K562 (cell line): ENCODE measurements at regions not wholly inside any gene's neighbourhood (a gene's known extent, or its start where the extent isn't known, plus 50 kb on each side); places are given as distances from the start of the nearest gene placed in this dataset.

Source experiments
- ATAC-seq: fragments of 200-7000 bp; cut with Tn5 transposase; 3 replicates; pipeline ENCODE4 v1.9.1; 2020; ENCODE audit warnings: moderate library complexity
- BruUV-seq: library from RNA; stranded (reverse); fragments of 400-500 nt; replicated peaks from 2 replicates; lab custom pipeline; 2021; lab: Mats Ljungman, UMichigan
- CTCF ChIA-PET: fragments of 300-600 bp; formaldehyde crosslinking; extraction: SDS; loops from one replicate; lab custom pipeline; 2021; ENCODE audit warnings: low intra/inter-chr PET ratio; lab: Yijun Ruan, JAX
- POLR2A ChIA-PET: fragments of 300-600, 350-650 bp; sonication (Branson Sonifier 250); formaldehyde crosslinking; extraction: SDS; loops from one replicate; lab custom pipeline; 2021; ENCODE audit warnings: antibody characterized with exemption, inconsistent platforms; lab: Yijun Ruan, JAX
- DNase-seq, 4 experiments: peaks; one replicate each; pipeline versions ENCODE4 v3.0.0 to v3.0.0-alpha.2; 2011 to 2018; ENCODE audit warnings: low spot score in 3 of 4, mixed read lengths in 3 of 4; ENCODE audit errors: extremely low read depth in 1 of 4
- FAIRE-seq: peaks from 2 replicates; lab custom pipeline; 2011; peaks lifted over from hg19 to GRCh38; lab: Jason Lieb, UNC
- H2AFZ ChIP-seq: 2 replicates; pipeline ENCODE4 v1.6.0; 2011; ENCODE audit warnings: low read depth, low read length, control low read depth, inconsistent platforms
- H3K27ac ChIP-seq: fragments of 200-600 bp; 3 replicates; pipeline ENCODE4 v1.8.0; 2011; ENCODE audit warnings: low read depth, mild to moderate bottlenecking, control low read depth, inconsistent platforms, low read length, moderate library complexity, mixed read lengths; ENCODE audit errors: extremely low read depth
- H3K27me3 ChIP-seq, 2 experiments: fragments of 300-600 bp in 1 of 2; 2 replicates in 1 of 2; 3 replicates in 1 of 2; pipeline versions ENCODE4 v1.6.0 to v1.8.0; 2011; ENCODE audit warnings: inconsistent platforms in 2 of 2, low read length in 2 of 2, mild to moderate bottlenecking in 1 of 2, mixed read lengths in 1 of 2, moderate library complexity in 1 of 2; ENCODE audit not compliant: control insufficient read depth in 2 of 2, insufficient read depth in 2 of 2
- H3K36me3 ChIP-seq: fragments of 300-600 bp; 3 replicates; pipeline ENCODE4 v1.8.0; 2011; ENCODE audit warnings: mild to moderate bottlenecking, low read length, inconsistent platforms; ENCODE audit not compliant: control insufficient read depth, insufficient read depth
- H3K4me1 ChIP-seq, 2 experiments: fragments of 200-600 bp in 1 of 2; replicated peaks in 1 of 2; 2 replicates in 1 of 2; 3 replicates in 1 of 2; pipeline versions ENCODE4 v1.5.1 to v1.8.0; 2011; ENCODE audit warnings: inconsistent platforms in 2 of 2, low read length in 2 of 2, mild to moderate bottlenecking in 1 of 2, mixed read lengths in 1 of 2, moderate library complexity in 1 of 2; ENCODE audit not compliant: control insufficient read depth in 2 of 2, insufficient read depth in 2 of 2
- H3K4me2 ChIP-seq: 2 replicates; pipeline ENCODE4 v1.6.1; 2011; ENCODE audit warnings: low read length, control low read depth, inconsistent platforms, mixed read lengths; ENCODE audit not compliant: insufficient read depth
- H3K4me3 ChIP-seq: fragments of 200-600 bp; sonication (generic), shearing (Covaris generic); 2 replicates; pipeline ENCODE4 v1.5.1; 2016; ENCODE audit warnings: control low read depth, inconsistent platforms
- H3K79me2 ChIP-seq: fragments of 200-600 bp; 3 replicates; pipeline ENCODE4 v1.8.0; 2011; ENCODE audit warnings: low read length, inconsistent platforms; ENCODE audit not compliant: control insufficient read depth, insufficient read depth
- H3K9ac ChIP-seq, 2 experiments: 2 replicates each; pipeline versions ENCODE4 v1.6.0 to v1.6.1; 2011; ENCODE audit warnings: low read depth in 2 of 2, low read length in 2 of 2, control low read depth in 1 of 2, inconsistent platforms in 1 of 2, mild to moderate bottlenecking in 1 of 2, mixed read lengths in 1 of 2; ENCODE audit not compliant: insufficient read depth in 1 of 2
- H3K9me1 ChIP-seq: one replicate; pipeline ENCODE4 v1.6.0; 2011; ENCODE audit warnings: inconsistent platforms, mild to moderate bottlenecking, low read length, moderate library complexity; ENCODE audit not compliant: control insufficient read depth, insufficient read depth
- H3K9me3 ChIP-seq: replicated peaks from 2 replicates; pipeline ENCODE4 v1.5.1; 2011; ENCODE audit warnings: low read depth, low read length, inconsistent platforms; ENCODE audit not compliant: control insufficient read depth, insufficient read depth
- H4K20me1 ChIP-seq: replicated peaks from 2 replicates; pipeline ENCODE4 v1.6.1; 2011; ENCODE audit warnings: low read length, inconsistent platforms, mixed read lengths; ENCODE audit not compliant: control insufficient read depth, insufficient read depth
- DPF2 ChIP-seq: fragments of 450-650 bp; IDR thresholded peaks from 2 replicates; pipeline ENCODE4 v1.6.1; 2016
- FOXA3 ChIP-seq, 2 experiments: fragments of 450-650 bp in 1 of 2; sonication (generic) in 1 of 2; formaldehyde crosslinking; IDR thresholded peaks in 1 of 2; conservative IDR thresholded peaks in 1 of 2; 2 replicates each; pipeline versions ENCODE4 v1.4.0 to v1.8.0; 2020 to 2022; ENCODE audit warnings: mild to moderate bottlenecking in 2 of 2, missing genetic modification reagents in 1 of 2
- FOXK2 ChIP-seq, 2 experiments: fragments of 450-650 bp; IDR thresholded peaks in 1 of 2; conservative IDR thresholded peaks in 1 of 2; 2 replicates each; pipeline ENCODE4 v1.6.1; 2016; ENCODE audit warnings: low read depth in 2 of 2, mild to moderate bottlenecking in 1 of 2
- HDAC2 ChIP-seq: fragments of 450-650 bp; IDR thresholded peaks from 2 replicates; pipeline ENCODE4 v1.6.1; 2016; ENCODE audit warnings: mild to moderate bottlenecking
- MAFF ChIP-seq: IDR thresholded peaks from 2 replicates; pipeline ENCODE4 v1.6.1; 2012; ENCODE audit warnings: low read length, improper control_type of control experiment
- MCM5 ChIP-seq: fragments of 450-650 bp; IDR thresholded peaks from 2 replicates; pipeline ENCODE4 v1.6.1; 2016; ENCODE audit warnings: low read depth
- RCOR1 ChIP-seq, 2 experiments: IDR thresholded peaks; 2 replicates each; pipeline ENCODE4 v1.6.1; 2012; ENCODE audit warnings: low read depth in 2 of 2, low read length in 2 of 2, borderline replicate concordance in 1 of 2, improper control_type of control experiment in 1 of 2
- SRSF3 ChIP-seq: fragments of 200-400 bp; formaldehyde crosslinking; IDR thresholded peaks from 2 replicates; pipeline ENCODE4 v1.6.1; 2016; ENCODE audit warnings: mild to moderate bottlenecking, low read length, moderate library complexity; ENCODE audit not compliant: insufficient read depth
- ZNF134 ChIP-seq: fragments of 250-450 bp; sonication (Bioruptor Pico); conservative IDR thresholded peaks from 2 replicates; pipeline ENCODE4 v1.4.0; 2020
- ZNF140 ChIP-seq: fragments of 250-450 bp; sonication (Bioruptor Pico); IDR thresholded peaks from 2 replicates; pipeline ENCODE4 v1.8.0; 2021; ENCODE audit warnings: moderate library complexity, mild to moderate bottlenecking, inconsistent platforms
- ZNF212 ChIP-seq: fragments of 450-650 bp; formaldehyde crosslinking; IDR thresholded peaks from 2 replicates; pipeline ENCODE4 v1.4.0; 2020; ENCODE audit warnings: mild to moderate bottlenecking
- ZNF408 ChIP-seq: fragments of 250-450 bp; sonication (Bioruptor Pico); IDR thresholded peaks from 2 replicates; pipeline ENCODE4 v1.4.0; 2020; ENCODE audit warnings: low read depth, mild to moderate bottlenecking, moderate library complexity
- WGBS: fragments of 100-300 bp; shearing (Covaris generic); methylation state at CpG from one replicate; pipeline ENCODE4 v1.1.6; 2016; ENCODE audit warnings: low coverage, mixed read lengths; ENCODE audit not compliant: insufficient coverage; ENCODE audit errors: missing lambda C conversion rate; 5-methylcytosine and 5-hydroxymethylcytosine counted together
- in situ Hi-C: fragments of 300-500 bp; cut with MboI; formaldehyde crosslinking; loops from 4 replicates; pipeline ENCODE4 v1.15.0; 2018; ENCODE audit warnings: inconsistent platforms, mixed read lengths
- intact Hi-C: fragments of 100-400 bp; cut with micrococcal nuclease; formaldehyde crosslinking; loops from 2 replicates; pipeline ENCODE4 v1.14.2; 2022
- TF ChIP-seq, protein P1 (sequence below), 2 experiments: IDR thresholded peaks; 2 replicates each; pipeline ENCODE4 v1.6.1; 2011; ENCODE audit warnings: borderline replicate concordance in 1 of 2, control low read depth in 1 of 2, low read depth in 1 of 2, low read length in 1 of 2, mild to moderate bottlenecking in 1 of 2, mixed read lengths in 1 of 2, moderate library complexity in 1 of 2; ENCODE audit not compliant: insufficient read depth in 1 of 2, insufficient read length in 1 of 2, poor library complexity in 1 of 2, severe bottlenecking in 1 of 2; ENCODE audit errors: extremely low read depth in 1 of 2
- TF ChIP-seq, protein P2 (sequence below): conservative IDR thresholded peaks from 2 replicates; pipeline ENCODE4 v1.6.1; 2011; ENCODE audit warnings: low read depth, mild to moderate bottlenecking, low read length; ENCODE audit not compliant: control insufficient read depth
- TF ChIP-seq, protein P3 (sequence below), 2 experiments: IDR thresholded peaks; 2 replicates each; pipeline ENCODE4 v1.6.1; 2012; ENCODE audit warnings: improper control_type of control experiment in 2 of 2, low read depth in 2 of 2, low read length in 2 of 2, borderline replicate concordance in 1 of 2
- TF ChIP-seq, protein P4 (sequence below): fragments of 450-650 bp; IDR thresholded peaks from 2 replicates; pipeline ENCODE4 v1.6.1; 2016; ENCODE audit warnings: mild to moderate bottlenecking

DNA sequence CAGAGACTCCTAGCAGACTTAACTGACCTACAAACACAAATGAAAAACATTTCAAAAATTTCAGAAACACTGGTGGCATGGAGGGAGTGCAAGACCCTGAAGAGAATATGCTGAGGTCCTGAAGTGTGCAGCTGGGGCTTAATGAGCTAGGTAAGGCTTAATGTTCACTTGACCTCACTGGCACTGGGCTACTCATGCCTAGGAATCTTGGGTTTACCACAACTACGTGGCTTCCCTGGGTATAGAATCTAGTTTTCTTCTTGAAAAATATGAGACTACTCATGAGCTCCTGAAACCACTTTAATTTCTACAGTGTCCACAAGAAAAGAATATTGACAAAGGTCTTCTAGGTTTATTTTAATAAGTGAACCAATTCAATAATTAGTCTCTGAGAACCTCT is 139.8 kb downstream of the HNMT start:
- H2AFZ ChIP-seq = no peak overlapping the region
- no peak for ATAC-seq
- H3K27me3 ChIP-seq = no peaks in the 10 kb centered on the region
- BruUV-seq = no TSS peak
- no peaks in the 10 kb centered on the region for H4K20me1 ChIP-seq
- H3K4me3 ChIP-seq = no peak overlapping the region
- H3K9ac ChIP-seq = no peak overlapping the region
- no peak for DNase-seq
- ChIA-PET CTCF (no interaction called here), POLR2A (interaction anchor here (1.1 to 1.7 kb wide), 2 partner anchors 9 to 13 kb away, joined by 3 to 4 read pairs; no protein-coding TSS in a partner anchor)
- H3K4me2 ChIP-seq = no peak overlapping the region
- H3K4me1 ChIP-seq = no peaks in the 10 kb centered on the region; a peak in 1 of 5 replicates
- in situ Hi-C loops (no loop called here), intact Hi-C loops (no loop called here)
- H3K9me1 ChIP-seq = no peaks in the 10 kb centered on the region
- WGBS = 0% methylated on average over 1 of the region's 1 CpG
- no peaks in the 10 kb centered on the region for H3K79me2 ChIP-seq
- no peak overlapping the region for H3K27ac ChIP-seq
- FAIRE-seq = no peak
- H3K36me3 ChIP-seq = no peaks in the 10 kb centered on the region
- no peaks in the 10 kb centered on the region for H3K9me3 ChIP-seq
- TF ChIP-seq MAFF (no peak), SRSF3 (no peak), ZNF408 (CRISPR knock-in tag) (no peak), ZNF212 (CRISPR knock-in tag) (no peak), FOXK2 (conservative IDR thresholded peaks at IDR 0.05 in 1 of 2, IDR thresholded peaks at IDR 0.05 in 1 of 2; ENCODE audit: low read depth in 2 of 2) (no peak), HDAC2 (no peak), ZNF140 (CRISPR knock-in tag) (no peak), FOXA3 (CRISPR knock-in tag; conservative IDR thresholded peaks at IDR 0.05 in 1 of 2, IDR thresholded peaks at IDR 0.05 in 1 of 2) (no peak), MCM5 (no peak), RCOR1 (IDR thresholded peaks at IDR 0.05; ENCODE audit: borderline replicate concordance in 1 of 2, low read depth in 2 of 2, low read length in 2 of 2) (no peak), DPF2 (no peak), ZNF134 (CRISPR knock-in tag) (no peak)
- TF ChIP-seq, protein P1, sequence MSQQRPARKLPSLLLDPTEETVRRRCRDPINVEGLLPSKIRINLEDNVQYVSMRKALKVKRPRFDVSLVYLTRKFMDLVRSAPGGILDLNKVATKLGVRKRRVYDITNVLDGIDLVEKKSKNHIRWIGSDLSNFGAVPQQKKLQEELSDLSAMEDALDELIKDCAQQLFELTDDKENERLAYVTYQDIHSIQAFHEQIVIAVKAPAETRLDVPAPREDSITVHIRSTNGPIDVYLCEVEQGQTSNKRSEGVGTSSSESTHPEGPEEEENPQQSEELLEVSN (IDR thresholded peaks at IDR 0.05; ENCODE audit: borderline replicate concordance in 1 of 2, extremely low read depth in 1 of 2, insufficient read depth in 1 of 2, insufficient read length in 1 of 2, low read depth in 1 of 2, low read length in 1 of 2, poor library complexity in 1 of 2, severe bottlenecking in 1 of 2) = no peak
- TF ChIP-seq, protein P2, sequence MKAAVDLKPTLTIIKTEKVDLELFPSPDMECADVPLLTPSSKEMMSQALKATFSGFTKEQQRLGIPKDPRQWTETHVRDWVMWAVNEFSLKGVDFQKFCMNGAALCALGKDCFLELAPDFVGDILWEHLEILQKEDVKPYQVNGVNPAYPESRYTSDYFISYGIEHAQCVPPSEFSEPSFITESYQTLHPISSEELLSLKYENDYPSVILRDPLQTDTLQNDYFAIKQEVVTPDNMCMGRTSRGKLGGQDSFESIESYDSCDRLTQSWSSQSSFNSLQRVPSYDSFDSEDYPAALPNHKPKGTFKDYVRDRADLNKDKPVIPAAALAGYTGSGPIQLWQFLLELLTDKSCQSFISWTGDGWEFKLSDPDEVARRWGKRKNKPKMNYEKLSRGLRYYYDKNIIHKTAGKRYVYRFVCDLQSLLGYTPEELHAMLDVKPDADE = no peak
- TF ChIP-seq, protein P3, sequence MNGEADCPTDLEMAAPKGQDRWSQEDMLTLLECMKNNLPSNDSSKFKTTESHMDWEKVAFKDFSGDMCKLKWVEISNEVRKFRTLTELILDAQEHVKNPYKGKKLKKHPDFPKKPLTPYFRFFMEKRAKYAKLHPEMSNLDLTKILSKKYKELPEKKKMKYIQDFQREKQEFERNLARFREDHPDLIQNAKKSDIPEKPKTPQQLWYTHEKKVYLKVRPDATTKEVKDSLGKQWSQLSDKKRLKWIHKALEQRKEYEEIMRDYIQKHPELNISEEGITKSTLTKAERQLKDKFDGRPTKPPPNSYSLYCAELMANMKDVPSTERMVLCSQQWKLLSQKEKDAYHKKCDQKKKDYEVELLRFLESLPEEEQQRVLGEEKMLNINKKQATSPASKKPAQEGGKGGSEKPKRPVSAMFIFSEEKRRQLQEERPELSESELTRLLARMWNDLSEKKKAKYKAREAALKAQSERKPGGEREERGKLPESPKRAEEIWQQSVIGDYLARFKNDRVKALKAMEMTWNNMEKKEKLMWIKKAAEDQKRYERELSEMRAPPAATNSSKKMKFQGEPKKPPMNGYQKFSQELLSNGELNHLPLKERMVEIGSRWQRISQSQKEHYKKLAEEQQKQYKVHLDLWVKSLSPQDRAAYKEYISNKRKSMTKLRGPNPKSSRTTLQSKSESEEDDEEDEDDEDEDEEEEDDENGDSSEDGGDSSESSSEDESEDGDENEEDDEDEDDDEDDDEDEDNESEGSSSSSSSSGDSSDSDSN (IDR thresholded peaks at IDR 0.05; ENCODE audit: borderline replicate concordance in 1 of 2, low read depth in 2 of 2, low read length in 2 of 2) = no peak
- TF ChIP-seq, protein P4, sequence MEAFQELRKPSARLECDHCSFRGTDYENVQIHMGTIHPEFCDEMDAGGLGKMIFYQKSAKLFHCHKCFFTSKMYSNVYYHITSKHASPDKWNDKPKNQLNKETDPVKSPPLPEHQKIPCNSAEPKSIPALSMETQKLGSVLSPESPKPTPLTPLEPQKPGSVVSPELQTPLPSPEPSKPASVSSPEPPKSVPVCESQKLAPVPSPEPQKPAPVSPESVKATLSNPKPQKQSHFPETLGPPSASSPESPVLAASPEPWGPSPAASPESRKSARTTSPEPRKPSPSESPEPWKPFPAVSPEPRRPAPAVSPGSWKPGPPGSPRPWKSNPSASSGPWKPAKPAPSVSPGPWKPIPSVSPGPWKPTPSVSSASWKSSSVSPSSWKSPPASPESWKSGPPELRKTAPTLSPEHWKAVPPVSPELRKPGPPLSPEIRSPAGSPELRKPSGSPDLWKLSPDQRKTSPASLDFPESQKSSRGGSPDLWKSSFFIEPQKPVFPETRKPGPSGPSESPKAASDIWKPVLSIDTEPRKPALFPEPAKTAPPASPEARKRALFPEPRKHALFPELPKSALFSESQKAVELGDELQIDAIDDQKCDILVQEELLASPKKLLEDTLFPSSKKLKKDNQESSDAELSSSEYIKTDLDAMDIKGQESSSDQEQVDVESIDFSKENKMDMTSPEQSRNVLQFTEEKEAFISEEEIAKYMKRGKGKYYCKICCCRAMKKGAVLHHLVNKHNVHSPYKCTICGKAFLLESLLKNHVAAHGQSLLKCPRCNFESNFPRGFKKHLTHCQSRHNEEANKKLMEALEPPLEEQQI = no peak
